Hematopoietic multipotent progenitor cell treated with erythropoietin and hydrocortisone succinate and interleukin-3 and kit ligand, for 6 days (in vitro differentiated cells): ENCODE measurements at regions not wholly inside any gene's neighbourhood (a gene's known extent, or its start where the extent isn't known, plus 50 kb on each side); places are given as distances from the start of the nearest gene placed in this dataset.

Experiments
- DNase-seq: peaks from one replicate; pipeline ENCODE4 v3.0.0-alpha.2; 2015

DNA sequence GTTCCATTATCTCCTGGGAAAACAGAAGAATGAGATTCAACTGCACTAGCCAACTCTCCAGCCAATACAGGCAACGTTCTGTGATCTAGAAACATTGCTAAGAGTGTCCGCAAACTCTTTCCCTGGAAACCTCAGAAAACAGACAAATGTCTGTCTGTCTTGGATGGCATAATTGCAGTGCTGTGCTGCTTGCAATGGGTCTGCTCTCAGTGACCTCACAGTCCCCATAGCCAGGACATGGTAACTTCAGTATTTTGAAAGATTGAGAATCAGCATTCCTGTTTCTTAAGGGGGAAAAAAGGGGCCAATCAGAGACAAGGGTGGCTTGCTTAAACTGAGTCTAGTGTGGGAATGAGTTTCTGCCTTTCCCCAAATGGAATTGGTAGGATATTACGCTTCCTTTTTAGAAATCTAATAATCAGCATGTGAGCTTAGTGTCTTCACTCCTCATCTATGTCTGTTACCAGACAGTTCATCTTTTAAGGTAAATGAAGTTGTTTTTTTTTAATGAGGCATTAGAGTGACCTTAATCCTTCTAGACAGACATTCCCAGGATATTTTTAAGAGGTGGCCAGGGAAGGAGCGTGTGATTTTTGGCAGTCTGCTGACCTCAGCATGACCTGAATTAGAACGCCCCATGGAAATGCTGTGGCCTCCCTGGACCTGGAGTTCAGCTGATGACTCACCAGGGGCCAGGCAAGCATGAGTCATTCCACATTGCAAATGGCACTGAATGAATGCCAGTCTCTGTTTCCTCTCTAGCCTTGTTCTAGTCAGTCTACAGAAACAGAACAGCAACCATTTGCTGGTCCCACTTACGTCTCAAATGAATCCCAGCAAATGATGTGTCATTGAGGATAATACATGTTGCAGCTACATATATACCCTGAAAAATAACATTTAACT is 210.2 kb upstream of the ACTBL2 start:
- peak; percentile 24 for DNase-seq

- DNase-seq: peak; percentile 14
Measured at GRCh38 chr5:57690724-57691123, 208.1 kb upstream of the ACTBL2 start.

DNA sequence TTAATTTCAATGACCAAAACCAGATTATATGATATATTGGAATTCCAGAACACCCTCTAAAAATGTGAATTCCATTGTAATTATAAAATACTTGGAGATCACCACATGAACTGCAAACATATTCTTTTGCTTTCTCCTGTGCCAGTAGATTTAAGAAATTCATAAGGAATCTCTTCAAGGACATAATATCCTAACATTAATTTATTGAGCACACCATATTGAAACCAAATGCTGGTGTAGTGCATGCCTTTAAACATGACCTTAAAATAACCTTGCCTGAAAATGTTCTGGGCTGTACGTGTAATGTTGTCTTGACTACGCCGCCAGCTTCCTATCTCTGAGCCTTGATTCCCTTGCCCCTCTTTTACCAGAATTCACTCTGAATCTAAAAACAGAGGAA is 205.0 kb upstream of the ACTBL2 start:
- DNase-seq: no peak

DNA sequence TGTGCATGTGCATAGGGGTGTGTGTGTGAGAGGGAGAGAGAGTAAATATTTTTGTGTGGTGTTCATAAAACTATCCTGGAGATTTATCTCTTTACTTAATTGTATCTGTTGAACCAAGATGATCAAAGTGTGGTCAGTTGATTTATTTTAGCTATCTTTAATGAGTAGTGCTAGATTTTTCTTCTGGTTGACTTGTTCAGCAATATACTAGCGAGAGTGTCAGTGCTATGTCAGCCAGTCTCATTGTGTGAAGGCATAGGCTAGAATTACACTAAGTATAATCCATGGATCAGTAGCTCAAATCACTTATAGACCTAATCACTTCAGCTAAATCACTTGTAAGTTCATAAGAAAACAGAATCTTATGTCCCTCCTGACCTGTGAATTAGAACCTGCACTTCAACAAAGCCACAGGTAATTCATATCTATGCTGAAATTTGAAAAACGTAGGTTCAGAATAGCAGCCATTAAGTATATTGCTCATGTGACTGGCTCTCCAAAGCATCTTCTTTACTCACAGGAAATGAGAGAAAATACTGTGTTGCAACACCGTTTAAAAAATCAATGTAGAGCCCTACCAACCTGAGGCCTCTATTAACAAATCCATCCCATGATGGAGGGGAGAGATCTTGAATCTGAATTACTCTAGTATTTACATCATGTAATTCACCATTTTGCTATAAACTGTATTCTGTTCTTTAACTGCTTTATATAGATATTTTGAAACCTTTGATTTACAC is 203.1 kb upstream of the ACTBL2 start:
- DNase-seq: no peak

GRCh38 chr5:57684299-57684702 is 201.7 kb upstream of the ACTBL2 start:
- DNase-seq: peak; percentile 12

DNA sequence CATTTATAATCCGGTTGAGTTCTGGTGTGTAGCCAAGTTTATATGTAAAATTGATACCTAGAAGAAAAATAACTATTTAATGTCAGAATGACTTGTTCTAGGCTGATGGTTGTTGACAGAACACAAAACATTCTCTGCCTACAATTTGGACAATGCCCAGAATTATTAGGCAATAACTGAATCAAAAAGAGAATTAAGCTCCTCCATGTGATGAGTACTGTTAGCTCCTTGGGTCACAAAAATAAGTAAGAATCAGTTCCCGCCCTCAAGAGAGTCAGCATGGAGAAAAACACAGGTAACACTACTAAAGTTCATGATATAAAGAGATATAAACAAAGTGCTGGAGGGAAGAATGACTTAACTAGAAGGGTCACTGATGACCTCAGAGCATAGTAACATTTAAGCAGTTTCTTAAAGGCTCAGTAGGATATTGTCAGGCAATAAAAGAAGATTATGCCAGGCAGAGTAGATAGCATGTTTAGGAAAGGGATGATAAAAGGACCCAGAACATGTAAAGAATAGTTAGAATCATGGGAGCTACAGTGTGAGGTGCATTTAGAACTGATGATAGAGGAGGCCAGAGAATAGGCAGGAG is 200.5 kb upstream of the ACTBL2 start:
- no peak for DNase-seq

- no peak for DNase-seq
Measured at GRCh38 chr5:57681942-57682341, 199.3 kb upstream of the ACTBL2 start.

DNA sequence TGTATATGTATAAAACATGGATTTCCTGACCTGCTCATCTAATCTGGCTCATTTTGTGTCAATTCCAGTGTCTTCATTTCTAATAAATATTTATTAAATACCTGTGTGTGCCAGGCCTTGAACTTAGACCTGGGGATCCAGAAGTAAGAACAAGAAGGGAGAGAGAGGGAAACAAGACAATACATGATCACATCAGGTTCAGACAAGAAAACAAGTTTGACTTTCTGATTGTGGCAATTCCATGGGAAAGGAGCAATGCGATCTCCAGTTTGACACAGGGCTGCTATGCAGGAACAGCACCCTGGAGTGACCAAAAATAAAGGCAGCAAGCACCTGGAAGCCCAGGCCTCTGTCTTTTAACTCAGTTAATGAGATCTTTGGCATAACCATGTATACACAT is 198.1 kb upstream of the ACTBL2 start:
- DNase-seq: no peak

DNA sequence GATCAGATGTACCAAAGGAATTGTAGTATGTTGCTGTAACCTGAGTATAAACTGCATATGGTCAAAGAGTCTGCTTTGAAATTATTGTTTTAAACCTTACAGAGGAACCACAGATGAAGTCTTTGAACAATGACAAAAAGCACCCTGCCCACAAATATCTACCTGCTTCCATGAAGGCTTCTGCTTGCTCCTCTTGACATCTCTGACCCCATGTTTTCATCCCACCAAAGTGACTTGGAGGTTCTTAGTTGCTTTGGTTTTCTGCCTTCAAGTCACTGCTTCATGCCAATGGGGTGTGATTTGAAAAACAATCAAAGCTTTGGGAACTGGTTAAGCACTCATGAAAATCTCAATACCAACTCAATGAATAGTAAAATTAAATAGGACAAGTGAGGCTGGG is 194.6 kb upstream of the ACTBL2 start:
- DNase-seq: no peak

GRCh38 chr5:57676222-57677098 is 193.8 kb upstream of the ACTBL2 start:
- DNase-seq: no peak

- no peak for DNase-seq
Measured at GRCh38 chr5:57675236-57675635, 192.6 kb upstream of the ACTBL2 start.

- DNase-seq: no peak
Measured at GRCh38 chr5:57671371-57671770, 188.8 kb upstream of the ACTBL2 start.

DNA sequence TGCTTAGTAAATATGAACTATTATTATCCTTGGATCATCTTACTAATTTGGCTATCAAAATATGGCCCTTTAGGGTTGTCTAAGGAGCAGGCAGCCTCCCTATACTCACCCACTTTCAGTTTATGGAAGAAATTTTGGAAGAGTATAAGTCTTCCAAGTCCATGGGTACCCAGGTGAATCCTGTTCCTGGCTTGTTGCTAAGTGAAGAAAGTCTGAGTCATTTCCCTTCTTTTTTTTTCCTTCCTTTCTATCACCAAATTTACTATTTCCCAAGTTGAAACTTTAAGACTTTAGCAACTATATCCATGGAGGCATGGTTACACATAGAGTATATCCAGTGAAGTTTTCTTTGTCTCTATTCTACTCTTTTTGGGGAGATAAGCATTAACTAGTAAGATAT is 184.0 kb upstream of the ACTBL2 start:
- no peak for DNase-seq

DNA sequence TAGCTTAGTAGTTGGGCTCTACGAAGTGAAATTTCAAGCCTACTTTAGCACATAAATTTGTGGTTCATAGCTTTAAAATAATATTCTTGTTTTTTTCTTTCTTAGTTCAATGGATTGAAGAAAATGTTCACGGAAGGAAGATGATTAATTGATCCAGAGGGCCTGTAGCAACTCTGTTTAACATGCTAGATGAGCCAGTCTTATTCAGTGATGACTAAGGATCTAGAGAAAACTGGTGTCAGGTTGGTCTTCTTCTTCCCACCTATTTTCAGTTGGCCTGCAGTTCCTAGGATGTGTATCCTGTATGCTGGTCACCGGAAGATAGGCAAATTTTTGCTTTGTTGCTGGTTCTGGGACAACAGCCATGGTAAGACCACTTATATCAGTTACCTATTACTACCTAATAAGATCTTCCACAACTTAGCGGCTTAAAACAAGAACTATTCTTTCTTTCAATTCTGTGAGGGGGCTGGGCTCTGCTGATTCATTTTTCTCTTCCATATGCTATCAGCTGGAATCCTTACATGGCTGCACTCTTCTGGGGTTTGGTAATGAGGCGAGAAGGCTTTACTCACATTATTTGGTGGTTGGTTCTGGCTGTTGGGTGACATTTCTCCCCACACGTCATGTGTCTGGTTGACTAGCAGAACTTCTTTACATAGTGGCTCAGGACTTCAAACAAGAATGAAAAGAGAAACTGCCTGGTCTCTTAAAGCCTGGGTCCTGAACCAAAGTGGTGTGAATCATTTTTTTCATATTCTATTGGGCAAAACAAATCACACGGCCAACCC is 182.7 kb upstream of the ACTBL2 start:
- DNase-seq: no peak

GRCh38 chr5:57664700-57665099 is 182.1 kb upstream of the ACTBL2 start:
- DNase-seq: no peak

- no peak for DNase-seq
Measured at GRCh38 chr5:57663466-57663865, 180.9 kb upstream of the ACTBL2 start.

GRCh38 chr5:57662991-57663390 is 180.4 kb upstream of the ACTBL2 start:
- DNase-seq: no peak

DNA sequence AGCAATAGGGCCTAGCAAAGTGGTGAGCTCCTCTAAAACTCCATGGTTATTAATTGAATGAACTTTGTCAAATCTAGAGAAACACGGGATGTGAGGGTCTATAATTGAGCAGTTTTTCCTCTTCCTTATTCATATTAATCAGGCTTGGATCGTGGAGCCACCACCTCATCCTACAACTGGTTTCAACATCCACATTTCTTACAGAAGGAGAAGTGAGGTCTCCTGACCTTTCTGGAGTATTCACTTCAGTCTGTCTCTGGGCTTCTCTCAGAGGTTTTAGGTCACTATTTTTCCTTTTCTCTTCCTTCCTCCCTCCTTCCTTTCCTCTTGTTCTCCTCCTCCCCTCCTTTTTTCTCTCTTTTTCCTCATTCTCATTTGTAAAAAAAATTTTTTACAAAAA is 177.3 kb upstream of the ACTBL2 start:
- DNase-seq: no peak

DNA sequence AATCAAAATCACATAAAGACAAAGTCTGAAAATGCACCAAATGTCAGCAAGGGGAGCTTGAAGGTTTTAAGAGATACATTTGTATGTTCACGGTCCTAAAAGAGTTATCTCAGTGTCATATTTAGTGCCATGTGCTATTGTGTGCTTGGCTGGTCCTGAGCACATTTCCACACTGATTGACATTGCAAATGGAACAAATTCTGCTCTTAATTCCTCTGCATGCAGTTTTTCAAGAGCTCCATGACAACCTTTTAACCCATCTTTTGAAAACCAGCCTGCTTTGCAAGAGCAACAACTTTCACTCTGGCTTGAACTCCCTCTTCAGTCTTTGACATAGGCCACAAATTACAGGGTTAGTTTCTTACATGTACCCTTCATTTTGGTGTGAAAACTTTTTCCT is 175.4 kb upstream of the ACTBL2 start:
- DNase-seq: no peak

GRCh38 chr5:57655228-57655627 is 172.6 kb upstream of the ACTBL2 start:
- no peak for DNase-seq

DNA sequence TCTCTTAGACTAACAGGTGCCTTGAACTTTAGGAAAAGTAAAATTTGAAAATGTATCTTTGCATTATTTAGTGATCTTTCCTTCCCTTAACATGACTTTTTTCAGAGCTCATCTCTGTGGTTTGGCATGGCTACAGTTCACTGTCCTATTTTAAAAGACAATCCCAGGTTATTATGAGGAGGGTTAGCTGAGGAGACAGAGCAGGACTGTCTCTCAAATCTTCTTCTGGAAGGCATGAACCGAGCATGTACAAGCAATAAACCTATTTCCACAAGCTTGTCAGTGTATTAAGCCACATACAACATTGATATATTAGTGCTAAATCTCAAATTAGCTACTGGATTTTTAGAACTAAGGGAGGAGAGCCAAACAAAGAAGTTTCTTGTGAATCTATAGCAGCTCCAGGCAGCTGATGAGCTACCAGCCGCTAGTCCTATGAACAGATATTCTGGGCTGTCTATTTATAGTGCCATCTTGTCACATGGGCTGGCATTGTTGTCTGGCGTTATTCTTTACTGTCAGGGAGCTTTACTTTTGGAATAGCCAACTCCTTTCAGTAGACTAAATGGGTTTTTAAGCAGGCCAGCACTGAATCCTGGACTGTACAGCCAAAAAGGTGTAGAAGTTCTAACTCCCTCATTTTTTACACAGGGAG is 171.2 kb upstream of the ACTBL2 start:
- DNase-seq: no peak
